ENCODE measurements at regions not wholly inside any gene's neighbourhood (a gene's known extent, or its start where the extent isn't known, plus 50 kb on each side); places are given as distances from the start of the nearest gene placed in this dataset.

DNA sequence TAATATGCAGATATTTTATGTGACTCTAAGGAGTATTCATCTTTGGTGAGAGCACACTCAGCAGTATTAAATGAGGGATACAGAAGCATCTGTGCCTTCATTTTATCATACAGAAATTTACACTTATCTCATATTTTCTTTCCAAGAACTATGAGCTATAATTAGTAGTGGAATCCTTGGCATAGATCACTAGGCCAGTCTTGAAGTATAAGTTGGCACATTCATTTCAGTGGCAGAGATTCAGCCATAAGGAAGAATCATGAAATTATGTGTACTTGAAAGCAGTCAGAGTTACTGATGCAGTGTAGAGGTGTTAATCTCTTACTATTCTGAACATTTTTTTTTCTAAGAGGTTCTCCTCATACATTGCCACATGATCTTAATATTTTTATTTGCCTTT, 393.6 kb upstream of the GOLIM4 start:
- TF ChIP-seq CEBPB (IDR thresholded peaks at IDR 0.05; ENCODE audit: low read depth, low read length), result no peak
- no peak for TF ChIP-seq POLR2A (IDR thresholded peaks at IDR 0.05; ENCODE audit: low read depth, low read length)
- TF ChIP-seq CHD1 (IDR thresholded peaks at IDR 0.05; ENCODE audit: low read depth, low read length), result no peak
- TF ChIP-seq, protein P1, sequence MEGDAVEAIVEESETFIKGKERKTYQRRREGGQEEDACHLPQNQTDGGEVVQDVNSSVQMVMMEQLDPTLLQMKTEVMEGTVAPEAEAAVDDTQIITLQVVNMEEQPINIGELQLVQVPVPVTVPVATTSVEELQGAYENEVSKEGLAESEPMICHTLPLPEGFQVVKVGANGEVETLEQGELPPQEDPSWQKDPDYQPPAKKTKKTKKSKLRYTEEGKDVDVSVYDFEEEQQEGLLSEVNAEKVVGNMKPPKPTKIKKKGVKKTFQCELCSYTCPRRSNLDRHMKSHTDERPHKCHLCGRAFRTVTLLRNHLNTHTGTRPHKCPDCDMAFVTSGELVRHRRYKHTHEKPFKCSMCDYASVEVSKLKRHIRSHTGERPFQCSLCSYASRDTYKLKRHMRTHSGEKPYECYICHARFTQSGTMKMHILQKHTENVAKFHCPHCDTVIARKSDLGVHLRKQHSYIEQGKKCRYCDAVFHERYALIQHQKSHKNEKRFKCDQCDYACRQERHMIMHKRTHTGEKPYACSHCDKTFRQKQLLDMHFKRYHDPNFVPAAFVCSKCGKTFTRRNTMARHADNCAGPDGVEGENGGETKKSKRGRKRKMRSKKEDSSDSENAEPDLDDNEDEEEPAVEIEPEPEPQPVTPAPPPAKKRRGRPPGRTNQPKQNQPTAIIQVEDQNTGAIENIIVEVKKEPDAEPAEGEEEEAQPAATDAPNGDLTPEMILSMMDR (conservative IDR thresholded peaks at IDR 0.05; ENCODE audit: low read depth, low read length), result no peak
- TF ChIP-seq BHLHE40 (IDR thresholded peaks at IDR 0.05; ENCODE audit: low read depth, low read length), result no peak
- TF ChIP-seq FOS (IDR thresholded peaks at IDR 0.05; ENCODE audit: low read depth, low read length), result no peak
- no peak for TF ChIP-seq MAFK (IDR thresholded peaks at IDR 0.05; ENCODE audit: low read depth, low read length)
- TF ChIP-seq MXI1 (IDR thresholded peaks at IDR 0.05; ENCODE audit: borderline replicate concordance, low read depth, low read length), result no peak
- TF ChIP-seq MAZ (IDR thresholded peaks at IDR 0.05; ENCODE audit: borderline replicate concordance, low read depth, low read length), result no peak
- no peak for TF ChIP-seq RAD21 (IDR thresholded peaks at IDR 0.05; ENCODE audit: low read length)
- no peak for TF ChIP-seq SMC3 (IDR thresholded peaks at IDR 0.05; ENCODE audit: low read depth, low read length)
- TF ChIP-seq NFE2L2 (IDR thresholded peaks at IDR 0.05; ENCODE audit: low read depth, low read length), result no peak
